ENCODE measurements at regions not wholly inside any gene's neighbourhood (a gene's known extent, or its start where the extent isn't known, plus 50 kb on each side); places are given as distances from the start of the nearest gene placed in this dataset.
"Not testable (repeated sequence)": the region's sequence is repeated elsewhere in the genome, so short reads cannot be mapped to it uniquely, and the experiment has no call there.

- no peak for TF ChIP-seq POLR2A (IDR thresholded peaks at IDR 0.05)
- no peaks in the 10 kb centered on the region for H3K27me3 ChIP-seq
- no peak overlapping the region for H3K27ac ChIP-seq
- H3K4me3 ChIP-seq (replicated peaks in 1 of 3): no peak overlapping the region
- no peaks in the 10 kb centered on the region for H3K9me3 ChIP-seq
- H3K4me1 ChIP-seq: no peaks in the 10 kb centered on the region
- intact Hi-C loops (cut with DNase I): no loop called here
- no peak for DNase-seq
- no peaks in the 10 kb centered on the region for H3K36me3 ChIP-seq
Measured at GRCh38 chr4:153877898-153878297, 89.0 kb upstream of the SFRP2 start.

DNA sequence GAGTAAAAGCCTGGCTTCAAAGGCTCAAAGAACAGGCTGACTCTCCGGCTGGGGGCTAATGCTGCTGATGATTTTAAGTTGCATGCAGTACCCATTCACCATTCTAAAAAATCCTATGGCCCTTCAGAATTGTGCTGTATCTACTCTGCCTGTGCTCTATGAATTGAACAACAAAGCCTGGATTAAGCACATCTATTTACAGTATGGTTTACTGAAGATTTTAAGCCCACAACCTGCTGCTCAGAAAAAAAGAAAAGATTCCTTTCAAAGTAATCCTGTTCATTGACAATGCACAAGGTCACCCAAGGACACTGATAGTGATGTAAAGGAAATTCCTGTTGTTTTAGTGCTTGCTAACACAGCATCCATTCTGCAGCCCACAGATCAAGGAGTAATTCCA, 84.9 kb upstream of the SFRP2 start:
- TF ChIP-seq POLR2A (IDR thresholded peaks at IDR 0.05): no peak
- TF ChIP-seq, protein P1, sequence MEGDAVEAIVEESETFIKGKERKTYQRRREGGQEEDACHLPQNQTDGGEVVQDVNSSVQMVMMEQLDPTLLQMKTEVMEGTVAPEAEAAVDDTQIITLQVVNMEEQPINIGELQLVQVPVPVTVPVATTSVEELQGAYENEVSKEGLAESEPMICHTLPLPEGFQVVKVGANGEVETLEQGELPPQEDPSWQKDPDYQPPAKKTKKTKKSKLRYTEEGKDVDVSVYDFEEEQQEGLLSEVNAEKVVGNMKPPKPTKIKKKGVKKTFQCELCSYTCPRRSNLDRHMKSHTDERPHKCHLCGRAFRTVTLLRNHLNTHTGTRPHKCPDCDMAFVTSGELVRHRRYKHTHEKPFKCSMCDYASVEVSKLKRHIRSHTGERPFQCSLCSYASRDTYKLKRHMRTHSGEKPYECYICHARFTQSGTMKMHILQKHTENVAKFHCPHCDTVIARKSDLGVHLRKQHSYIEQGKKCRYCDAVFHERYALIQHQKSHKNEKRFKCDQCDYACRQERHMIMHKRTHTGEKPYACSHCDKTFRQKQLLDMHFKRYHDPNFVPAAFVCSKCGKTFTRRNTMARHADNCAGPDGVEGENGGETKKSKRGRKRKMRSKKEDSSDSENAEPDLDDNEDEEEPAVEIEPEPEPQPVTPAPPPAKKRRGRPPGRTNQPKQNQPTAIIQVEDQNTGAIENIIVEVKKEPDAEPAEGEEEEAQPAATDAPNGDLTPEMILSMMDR (IDR thresholded peaks at IDR 0.05): no peak
- Histone ChIP-seq H3K9me3 (no peaks in the 10 kb centered on the region), H3K4me3 (replicated peaks in 1 of 3) (no peak overlapping the region), H3K27me3 (no peaks in the 10 kb centered on the region), H3K27ac (no peak overlapping the region), H3K36me3 (no peaks in the 10 kb centered on the region), H3K4me1 (no peaks in the 10 kb centered on the region)
- WGBS, 2 donors: 89 to 93% methylated on average over 1 of the region's 1 CpG
- DNase-seq: no peak
- intact Hi-C loops (cut with DNase I): no loop called here

DNA sequence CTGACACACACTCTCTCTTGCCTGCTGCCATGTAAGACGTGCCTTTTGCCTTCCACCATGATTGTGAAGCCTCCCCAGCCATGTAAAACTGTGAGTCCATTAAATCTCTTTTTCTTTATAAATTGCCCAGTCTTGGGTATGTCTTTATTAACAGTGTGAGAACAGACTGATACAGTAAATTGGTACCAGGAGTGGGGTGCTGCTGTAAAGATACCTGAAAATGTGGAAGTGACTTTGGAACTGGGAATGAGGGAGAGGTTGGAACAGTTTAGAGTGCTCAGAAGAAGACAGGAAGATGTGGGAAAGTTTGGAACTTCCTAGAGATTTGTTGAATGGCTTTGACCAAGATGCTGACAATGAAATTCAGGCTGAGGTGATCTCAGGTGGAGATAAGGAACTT, 77.9 kb upstream of the SFRP2 start:
- intact Hi-C loops (cut with DNase I); H3K27me3 ChIP-seq; H3K4me3 ChIP-seq (replicated peaks in 1 of 3); H3K27ac ChIP-seq; DNase-seq; H3K36me3 ChIP-seq; H3K9me3 ChIP-seq; H3K4me1 ChIP-seq: not testable (repeated sequence)
- 94 to 100% methylated on average over 1 of the region's 1 CpG for WGBS, 2 donors

DNA sequence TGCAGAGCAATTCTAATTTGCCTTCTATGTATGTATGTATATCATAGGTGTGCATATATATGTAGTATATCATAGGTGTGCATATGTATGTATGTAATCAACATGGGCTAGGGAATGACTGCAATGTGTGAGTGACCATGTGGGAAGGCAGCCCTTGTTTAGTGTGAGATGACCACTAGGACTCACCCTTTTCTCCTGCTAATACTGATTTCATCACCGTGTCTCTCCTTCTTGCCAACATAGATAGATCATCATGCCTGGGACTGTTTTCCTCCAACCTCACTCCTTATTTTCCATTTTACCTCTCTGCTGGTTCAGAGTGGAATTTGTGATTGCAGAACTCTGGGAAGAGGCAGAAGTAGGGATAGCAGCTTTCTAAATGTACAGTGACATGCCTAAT, 63.6 kb upstream of the SFRP2 start:
- no peak for DNase-seq
- no peaks in the 10 kb centered on the region for H3K4me1 ChIP-seq
- H3K4me3 ChIP-seq (replicated peaks in 1 of 3): no peak overlapping the region
- TF ChIP-seq, protein P1 (IDR thresholded peaks at IDR 0.05): no peak
- no peak for TF ChIP-seq POLR2A (IDR thresholded peaks at IDR 0.05)
- no peak overlapping the region for H3K27ac ChIP-seq
- WGBS, 2 donors: 91 to 92% methylated on average over 1 of the region's 1 CpG
- H3K36me3 ChIP-seq: no peaks in the 10 kb centered on the region
- no peaks in the 10 kb centered on the region for H3K27me3 ChIP-seq
- H3K9me3 ChIP-seq: no peaks in the 10 kb centered on the region
- intact Hi-C loops (cut with DNase I): no loop called here

DNA sequence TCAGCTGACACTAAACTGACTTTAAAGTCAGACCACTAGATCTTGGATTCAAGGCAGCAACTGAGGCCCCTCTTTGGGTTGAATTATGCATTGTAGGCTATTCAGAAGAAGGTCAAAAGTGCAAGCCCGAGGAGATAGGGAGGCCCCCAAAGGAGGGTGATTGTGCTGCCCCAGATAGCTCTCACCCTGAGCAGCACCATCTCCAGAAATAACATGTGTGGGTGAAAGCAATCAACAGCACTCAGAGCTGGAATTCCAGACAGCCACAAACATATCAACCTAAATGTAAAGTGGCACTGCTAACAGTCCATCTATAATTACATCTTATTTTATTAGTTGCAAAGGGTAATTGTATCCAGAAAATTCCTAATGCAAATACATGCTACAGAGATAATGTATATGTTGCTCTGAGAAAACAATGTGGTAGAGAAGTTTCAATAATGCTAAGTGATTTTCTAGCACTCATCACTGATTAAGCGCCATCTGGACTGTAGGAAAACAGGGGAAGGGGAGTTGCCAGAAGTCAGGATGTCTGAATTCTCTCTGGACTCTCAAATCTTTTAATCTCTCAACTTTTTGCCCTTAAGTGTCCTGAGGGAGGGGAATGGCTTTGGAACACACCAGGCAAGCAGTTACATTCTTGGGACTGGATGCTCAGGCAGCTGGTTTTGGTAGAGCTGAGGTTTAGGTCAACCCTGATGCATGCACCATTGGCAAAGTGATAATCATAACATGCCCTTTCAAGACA, 61.8 kb upstream of the SFRP2 start:
- H3K4me1 ChIP-seq: no peaks in the 10 kb centered on the region

DNA sequence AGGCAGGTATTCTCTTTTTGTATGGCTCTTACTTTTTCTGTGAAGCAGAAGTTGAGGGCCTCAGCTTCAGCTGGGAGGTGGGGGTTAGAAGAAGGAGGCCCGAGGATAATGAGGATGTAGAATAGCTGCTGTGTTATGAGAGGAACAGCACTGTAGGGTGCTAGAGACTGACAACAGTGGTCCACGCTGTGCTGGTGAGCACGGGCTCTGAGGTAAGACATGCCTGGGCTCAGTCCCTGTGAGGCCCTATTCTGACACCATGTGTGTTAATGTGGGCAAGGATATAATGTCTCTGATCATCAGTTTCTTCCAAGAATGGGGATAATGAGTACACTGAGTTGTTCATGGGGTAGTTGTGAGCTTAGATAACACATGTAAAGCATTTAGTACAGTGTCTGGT, 55.3 kb upstream of the SFRP2 start:
- H3K4me1 ChIP-seq: no peaks in the 10 kb centered on the region
- H3K27me3 ChIP-seq: no peaks in the 10 kb centered on the region
- TF ChIP-seq POLR2A (IDR thresholded peaks at IDR 0.05): no peak
- TF ChIP-seq, protein P1 (IDR thresholded peaks at IDR 0.05): no peak
- no peak for DNase-seq
- H3K27ac ChIP-seq: no peak overlapping the region
- H3K4me3 ChIP-seq (replicated peaks in 1 of 3): no peak overlapping the region
- no peaks in the 10 kb centered on the region for H3K9me3 ChIP-seq
- H3K36me3 ChIP-seq: no peaks in the 10 kb centered on the region
- WGBS, 2 donors: 63 to 65% methylated on average over 3 of the region's 3 CpGs
- intact Hi-C loops (cut with DNase I): no loop called here

More for the DNA sequence above, 61.8 kb upstream of the SFRP2 start:
- no peak overlapping the region for H3K4me3 ChIP-seq (replicated peaks in 1 of 3)
- no peaks in the 10 kb centered on the region for H3K27me3 ChIP-seq
- no peaks in the 10 kb centered on the region for H3K36me3 ChIP-seq
- DNase-seq: no peak
- no peaks in the 10 kb centered on the region for H3K9me3 ChIP-seq
- 21 to 25% methylated on average over 2 of the region's 2 CpGs for WGBS, 2 donors
- TF ChIP-seq POLR2A (IDR thresholded peaks at IDR 0.05): no peak
- TF ChIP-seq, protein P1 (IDR thresholded peaks at IDR 0.05): no peak
- intact Hi-C loops (cut with DNase I): no loop called here
- no peak overlapping the region for H3K27ac ChIP-seq

All from thyroid gland (tissue), 4 donors.